HG03571 (cell line): ENCODE measurements at regions not wholly inside any gene's neighbourhood (a gene's known extent, or its start where the extent isn't known, plus 50 kb on each side); places are given as distances from the start of the nearest gene placed in this dataset.
"Not testable (repeated sequence)": the region's sequence is repeated elsewhere in the genome, so short reads cannot be mapped to it uniquely, and the experiment has no call there.

Source experiments
- ATAC-seq: cut with Tn5 transposase; IDR thresholded peaks from one replicate; pipeline ENCODE4 v1.9.1; 2021; ENCODE audit not compliant: unreplicated experiment

- ATAC-seq: no peak
Measured at GRCh38 chr6:163739408-163739725, 324.8 kb downstream of the QKI start.

GRCh38 chr6:163738725-163739407, 324.3 kb downstream of the QKI start:
- ATAC-seq: no peak

GRCh38 chr6:163738304-163738703, 323.8 kb downstream of the QKI start:
- no peak for ATAC-seq

- ATAC-seq: no peak
Measured at GRCh38 chr6:163735076-163735475, 320.6 kb downstream of the QKI start.

GRCh38 chr6:163733061-163733460, 318.5 kb downstream of the QKI start:
- no peak for ATAC-seq

GRCh38 chr6:163732479-163732878, 318.0 kb downstream of the QKI start:
- no peak for ATAC-seq

- ATAC-seq: not testable (repeated sequence)
Measured at GRCh38 chr6:163732014-163732351, 317.5 kb downstream of the QKI start.

GRCh38 chr6:163731215-163732013, 316.9 kb downstream of the QKI start:
- ATAC-seq: no peak

GRCh38 chr6:163730246-163731210, 316.0 kb downstream of the QKI start:
- ATAC-seq: no peak

GRCh38 chr6:163729127-163729872, 314.8 kb downstream of the QKI start:
- ATAC-seq: no peak

- ATAC-seq: no peak
Measured at GRCh38 chr6:163728442-163729126, 314.1 kb downstream of the QKI start.

GRCh38 chr6:163726037-163726695, 311.6 kb downstream of the QKI start:
- no peak for ATAC-seq

GRCh38 chr6:163725008-163725941, 310.8 kb downstream of the QKI start:
- ATAC-seq: no peak

- ATAC-seq: no peak
Measured at GRCh38 chr6:163724196-163724595, 309.7 kb downstream of the QKI start.

- no peak for ATAC-seq
Measured at GRCh38 chr6:163723759-163724158, 309.2 kb downstream of the QKI start.

- no peak for ATAC-seq
Measured at GRCh38 chr6:163721922-163722692, 307.6 kb downstream of the QKI start.

GRCh38 chr6:163721435-163721834, 306.9 kb downstream of the QKI start:
- ATAC-seq: no peak
